NB4 (cell line): ENCODE measurements at regions not wholly inside any gene's neighbourhood (a gene's known extent, or its start where the extent isn't known, plus 50 kb on each side); places are given as distances from the start of the nearest gene placed in this dataset.
"Not testable (repeated sequence)": the region's sequence is repeated elsewhere in the genome, so short reads cannot be mapped to it uniquely, and the experiment has no call there.

Experiments
- DNase-seq: peaks from one replicate; pipeline ENCODE4 v3.0.0; 2010; ENCODE audit warnings: low read depth
- H3K4me3 ChIP-seq: one replicate; pipeline ENCODE4 v1.5.1; 2011; ENCODE audit warnings: mild to moderate bottlenecking, low read depth, low read length, moderate library complexity
- MYC ChIP-seq: IDR thresholded peaks from 2 replicates; pipeline ENCODE4 v1.6.1; 2011; ENCODE audit warnings: low read depth, low read length
- POLR2A ChIP-seq: IDR thresholded peaks from 2 replicates; pipeline ENCODE4 v1.6.1; 2011; ENCODE audit warnings: mild to moderate bottlenecking; ENCODE audit not compliant: insufficient read length; ENCODE audit errors: extremely low read depth
- TF ChIP-seq, protein P1 (sequence below): IDR thresholded peaks from one replicate; pipeline ENCODE4 v1.5.1; 2012; ENCODE audit warnings: low read depth, low read length
- TF ChIP-seq, protein P2 (sequence below): IDR thresholded peaks from 2 replicates; pipeline ENCODE4 v1.6.1; 2011; ENCODE audit warnings: low read depth, low read length

DNA sequence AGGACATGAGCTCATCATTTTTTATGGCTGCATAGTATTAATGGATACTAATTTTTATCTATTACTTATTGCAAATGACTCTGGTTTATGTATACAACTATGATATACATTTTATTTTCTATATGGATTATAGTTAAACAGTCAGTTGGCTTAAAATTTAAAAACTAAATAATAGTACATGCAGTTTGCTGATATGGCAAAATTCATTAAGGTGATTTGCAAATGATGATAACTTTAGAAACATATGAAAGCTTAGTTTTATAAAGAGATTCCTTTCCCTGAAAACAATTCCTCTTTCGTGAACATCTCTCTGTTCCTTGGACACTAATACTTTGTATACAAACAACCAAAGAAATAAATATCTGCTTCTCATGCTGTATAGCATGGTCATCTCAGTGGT, 165.5 kb upstream of the SEMA3E start:
- DNase-seq = no peak
- TF ChIP-seq POLR2A = no peak
- no peak for TF ChIP-seq MYC
- TF ChIP-seq, protein P1, sequence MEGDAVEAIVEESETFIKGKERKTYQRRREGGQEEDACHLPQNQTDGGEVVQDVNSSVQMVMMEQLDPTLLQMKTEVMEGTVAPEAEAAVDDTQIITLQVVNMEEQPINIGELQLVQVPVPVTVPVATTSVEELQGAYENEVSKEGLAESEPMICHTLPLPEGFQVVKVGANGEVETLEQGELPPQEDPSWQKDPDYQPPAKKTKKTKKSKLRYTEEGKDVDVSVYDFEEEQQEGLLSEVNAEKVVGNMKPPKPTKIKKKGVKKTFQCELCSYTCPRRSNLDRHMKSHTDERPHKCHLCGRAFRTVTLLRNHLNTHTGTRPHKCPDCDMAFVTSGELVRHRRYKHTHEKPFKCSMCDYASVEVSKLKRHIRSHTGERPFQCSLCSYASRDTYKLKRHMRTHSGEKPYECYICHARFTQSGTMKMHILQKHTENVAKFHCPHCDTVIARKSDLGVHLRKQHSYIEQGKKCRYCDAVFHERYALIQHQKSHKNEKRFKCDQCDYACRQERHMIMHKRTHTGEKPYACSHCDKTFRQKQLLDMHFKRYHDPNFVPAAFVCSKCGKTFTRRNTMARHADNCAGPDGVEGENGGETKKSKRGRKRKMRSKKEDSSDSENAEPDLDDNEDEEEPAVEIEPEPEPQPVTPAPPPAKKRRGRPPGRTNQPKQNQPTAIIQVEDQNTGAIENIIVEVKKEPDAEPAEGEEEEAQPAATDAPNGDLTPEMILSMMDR = no peak
- TF ChIP-seq, protein P2, sequence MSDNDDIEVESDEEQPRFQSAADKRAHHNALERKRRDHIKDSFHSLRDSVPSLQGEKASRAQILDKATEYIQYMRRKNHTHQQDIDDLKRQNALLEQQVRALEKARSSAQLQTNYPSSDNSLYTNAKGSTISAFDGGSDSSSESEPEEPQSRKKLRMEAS = no peak
- no peak overlapping the region for H3K4me3 ChIP-seq

DNA sequence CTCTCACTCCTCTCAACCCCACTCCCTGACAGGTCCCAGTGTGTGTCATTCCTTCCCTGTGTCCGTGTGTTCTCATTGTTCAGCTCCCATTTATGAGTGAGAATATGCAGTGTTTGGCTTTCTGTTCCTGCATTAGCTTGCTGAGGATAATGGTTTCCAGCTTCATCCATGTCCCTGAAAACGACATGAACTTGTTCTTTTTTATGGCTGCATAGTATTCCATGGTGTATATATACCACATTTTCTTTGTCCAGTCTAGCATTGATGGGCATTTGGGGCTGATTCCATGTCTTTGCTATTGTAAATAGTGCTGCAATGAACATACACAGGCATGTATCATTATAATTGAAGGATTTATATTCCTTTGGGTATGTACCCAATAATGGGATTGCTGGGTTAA, 163.6 kb upstream of the SEMA3E start:
- DNase-seq, H3K4me3 ChIP-seq: not testable (repeated sequence)

DNA sequence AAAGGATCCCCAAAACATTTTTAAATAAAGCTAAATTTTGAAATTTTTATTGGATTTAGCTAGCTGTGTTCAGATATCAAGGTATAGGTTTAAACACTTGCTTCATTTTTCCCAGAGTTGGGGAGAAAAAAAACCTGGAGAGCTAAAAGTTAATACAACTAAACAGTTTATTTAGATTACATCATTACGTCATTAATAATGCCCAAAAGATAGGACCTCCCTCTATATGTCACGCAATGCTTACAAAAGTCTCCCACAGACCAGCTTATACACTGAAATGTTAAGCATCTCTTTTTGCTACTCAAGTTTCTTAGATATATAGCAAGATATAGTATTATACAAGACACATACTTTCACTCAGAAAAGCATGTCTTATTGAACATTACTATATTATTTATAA, 160.0 kb upstream of the SEMA3E start:
- TF ChIP-seq MYC (no peak), POLR2A (no peak)
- TF ChIP-seq, protein P1 = no peak
- TF ChIP-seq, protein P2 = no peak
- H3K4me3 ChIP-seq = no peak overlapping the region
- DNase-seq = no peak

DNA sequence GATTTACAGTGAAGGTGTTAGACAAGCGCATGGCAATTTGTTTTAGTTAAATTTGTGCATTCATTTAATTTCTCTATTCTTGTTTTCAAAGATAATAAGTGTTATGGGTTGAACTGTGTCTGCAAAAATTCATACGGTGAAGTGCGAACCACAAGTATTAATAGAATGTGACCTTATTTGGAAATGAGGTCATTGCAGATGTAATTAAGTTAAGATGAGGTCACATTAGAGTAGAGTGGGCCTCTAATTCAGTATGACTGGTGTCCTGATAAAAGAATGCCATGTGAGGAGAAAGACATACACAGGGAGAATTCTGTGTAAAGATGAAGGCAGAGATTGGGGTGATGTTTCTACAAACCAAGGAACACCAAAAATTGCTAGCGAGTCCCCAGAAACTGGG, 158.8 kb upstream of the SEMA3E start:
- DNase-seq = no peak
- TF ChIP-seq, protein P2 = no peak
- no peak for TF ChIP-seq POLR2A
- TF ChIP-seq, protein P1 = no peak
- TF ChIP-seq MYC = no peak
- no peak overlapping the region for H3K4me3 ChIP-seq

DNA sequence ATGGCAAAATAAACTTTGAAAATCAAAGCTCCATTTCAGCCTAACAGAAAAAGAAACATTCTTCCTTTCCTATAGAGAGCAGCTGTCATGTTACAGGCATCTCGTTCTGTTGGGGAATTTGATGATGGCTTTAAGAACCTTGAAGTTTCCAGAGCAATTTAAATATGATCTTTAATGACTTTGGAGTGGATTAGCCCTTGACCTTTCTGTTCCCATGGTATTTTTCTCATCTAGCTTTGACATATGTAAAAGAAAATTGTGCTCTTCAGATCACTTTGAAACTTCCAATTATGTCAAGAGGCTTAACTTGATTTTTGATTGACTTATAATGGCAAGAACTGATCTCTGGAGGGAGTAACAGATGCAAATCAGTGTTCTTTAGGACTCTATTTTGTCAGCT, 157.6 kb upstream of the SEMA3E start:
- no peak overlapping the region for H3K4me3 ChIP-seq
- no peak for DNase-seq
- no peak for TF ChIP-seq MYC
- TF ChIP-seq, protein P1 = no peak
- TF ChIP-seq POLR2A = no peak
- TF ChIP-seq, protein P2 = no peak

DNA sequence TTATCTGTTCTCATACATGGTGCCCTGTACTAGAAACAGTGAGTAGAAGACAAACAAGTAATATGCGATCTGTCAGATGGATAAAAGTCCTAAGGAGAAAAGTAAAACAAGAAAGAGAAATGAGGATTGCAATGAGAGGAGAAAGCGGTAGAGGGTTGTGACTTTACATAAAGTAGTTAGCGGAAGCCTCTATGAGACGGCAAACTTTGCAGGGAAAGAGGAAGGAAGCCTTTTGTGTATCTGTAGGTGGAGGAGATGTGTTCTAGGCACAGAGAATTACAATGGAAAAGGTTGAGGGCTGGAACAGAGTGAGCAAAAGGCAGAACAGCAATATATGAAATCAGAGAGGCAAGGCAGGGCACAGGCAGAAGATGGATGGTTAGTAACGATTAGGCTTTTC, 150.4 kb upstream of the SEMA3E start:
- no peak for DNase-seq
- no peak for TF ChIP-seq POLR2A
- TF ChIP-seq, protein P1 = no peak
- TF ChIP-seq, protein P2 = no peak
- TF ChIP-seq MYC = no peak
- H3K4me3 ChIP-seq = no peak overlapping the region
